PC-9 (cell line): ENCODE measurements at regions not wholly inside any gene's neighbourhood (a gene's known extent, or its start where the extent isn't known, plus 50 kb on each side); places are given as distances from the start of the nearest gene placed in this dataset.

ENCODE experiments used
- BruUV-seq: library from RNA; stranded (reverse); fragments of 400-500 nt; replicated peaks from 2 replicates; lab custom pipeline; 2021; lab: Mats Ljungman, UMichigan
- CTCF ChIA-PET: fragments of 300-600 bp; sonication (Branson Sonifier 250); formaldehyde crosslinking; loops from one replicate; lab custom pipeline; 2022; ENCODE audit warnings: antibody characterized with exemption; lab: Charles Lee
- POLR2A ChIA-PET: fragments of 300-600 bp; sonication (Branson Sonifier 250); formaldehyde crosslinking; loops from one replicate; lab custom pipeline; 2022; ENCODE audit warnings: antibody characterized with exemption; ENCODE audit not compliant: unreplicated experiment; lab: Charles Lee
- DNase-seq, 2 experiments: peaks; one replicate each; pipeline versions ENCODE4 v3.0.0 to v3.0.0-alpha.2; 2015 to 2022; ENCODE audit warnings: mixed read lengths in 1 of 2
- H2AFZ ChIP-seq: fragments of 200-600 bp; sonication (generic); 2 replicates; pipeline ENCODE4 v1.8.1; 2017; ENCODE audit warnings: antibody characterized with exemption
- H3F3A ChIP-seq: fragments of 200-600 bp; sonication (generic); 2 replicates; pipeline ENCODE4 v1.8.1; 2017; ENCODE audit warnings: antibody characterized with exemption, mild to moderate bottlenecking, low read depth; ENCODE audit not compliant: insufficient read depth
- H3K27ac ChIP-seq: fragments of 200-600 bp; sonication (generic); 2 replicates; pipeline ENCODE4 v1.6.1; 2016; ENCODE audit warnings: mixed run types
- H3K27me3 ChIP-seq: fragments of 200-600 bp; sonication (generic); 2 replicates; pipeline ENCODE4 v1.6.1; 2016; ENCODE audit warnings: low read depth, mixed run types; ENCODE audit not compliant: insufficient read depth
- H3K36me3 ChIP-seq: fragments of 200-600 bp; sonication (generic); 2 replicates; pipeline ENCODE4 v1.6.1; 2016; ENCODE audit warnings: low read depth, mixed run types
- H3K4me1 ChIP-seq: fragments of 200-600 bp; sonication (generic); replicated peaks from 2 replicates; pipeline ENCODE4 v1.6.1; 2016; ENCODE audit warnings: mixed run types; ENCODE audit not compliant: insufficient read depth
- H3K4me2 ChIP-seq: fragments of 200-600 bp; sonication (generic); 2 replicates; pipeline ENCODE4 v1.6.1; 2017; ENCODE audit warnings: mixed run types
- H3K4me3 ChIP-seq: fragments of 200-600 bp; sonication (generic); 2 replicates; pipeline ENCODE4 v1.6.1; 2016; ENCODE audit warnings: mixed run types
- H3K79me2 ChIP-seq: fragments of 200-600 bp; sonication (generic); 2 replicates; pipeline ENCODE4 v1.6.1; 2017; ENCODE audit warnings: low read depth, mixed run types
- H3K9me2 ChIP-seq: fragments of 200-600 bp; sonication (generic); 2 replicates; pipeline ENCODE4 v1.8.1; 2017; ENCODE audit warnings: mild to moderate bottlenecking; ENCODE audit not compliant: insufficient read depth
- H3K9me3 ChIP-seq: fragments of 200-600 bp; sonication (generic); 2 replicates; pipeline ENCODE4 v1.8.1; 2016; ENCODE audit warnings: low read depth; ENCODE audit not compliant: insufficient read depth
- H4K20me1 ChIP-seq: fragments of 200-600 bp; sonication (generic); 2 replicates; pipeline ENCODE4 v1.8.1; 2017; ENCODE audit not compliant: insufficient read depth
- CTCF ChIP-seq: fragments of 200-600 bp; sonication (generic); conservative IDR thresholded peaks from 2 replicates; pipeline ENCODE4 v1.6.1; 2017; ENCODE audit warnings: mixed run types, antibody characterized with exemption, mild to moderate bottlenecking, moderate library complexity
- EZH2 ChIP-seq: fragments of 200-600 bp; sonication (generic); IDR thresholded peaks from 2 replicates; pipeline ENCODE4 v1.8.0; 2017; ENCODE audit warnings: antibody characterized with exemption, low read depth
- intact Hi-C: fragments of 100-400 bp; cut with micrococcal nuclease; formaldehyde crosslinking; loops from one replicate; pipeline ENCODE4 v1.10.0; 2022; ENCODE audit not compliant: unreplicated experiment

GRCh38 chr3:44068753-44069152 lies 172.9 kb upstream of the TOPAZ1 start:
- Histone ChIP-seq H3K27ac (no peak overlapping the region), H3K27me3 (no peaks in the 10 kb centered on the region), H3K36me3 (no peaks in the 10 kb centered on the region), H3K9me2 (no peaks in the 10 kb centered on the region), H3K4me1 (peaks cover 31% of the 10 kb centered on the region), H3K4me3 (no peak overlapping the region), H3K4me2 (peak overlapping the region; percentile 29), H2AFZ (no peak overlapping the region), H3K79me2 (peaks cover 31% of the 10 kb centered on the region), H3K9me3 (no peaks in the 10 kb centered on the region), H3F3A (peaks cover 13% of the 10 kb centered on the region), H4K20me1 (peaks cover 6% of the 10 kb centered on the region; the same call in 1 of the 2 replicates)
- TF ChIP-seq CTCF (no peak), EZH2 (no peak)
- intact Hi-C loops: no loop called here
- BruUV-seq: no TSS peak
- peak in 1 of 2 experiments; percentile 62 for DNase-seq
- ChIA-PET POLR2A (no interaction called here), CTCF (no interaction called here)

- intact Hi-C loops: no loop called here
- ChIA-PET POLR2A (interaction anchor here (0.6 kb wide), 1 partner anchor 310 kb away, joined by 4 read pairs; no protein-coding TSS in a partner anchor), CTCF (no interaction called here)
- Histone ChIP-seq H3K79me2 (peaks cover 33% of the 10 kb centered on the region), H2AFZ (no peak overlapping the region), H4K20me1 (peaks cover 8% of the 10 kb centered on the region; the same call in 1 of the 2 replicates), H3K27ac (no peak overlapping the region), H3K9me3 (no peaks in the 10 kb centered on the region), H3K9me2 (no peaks in the 10 kb centered on the region), H3K4me3 (no peak overlapping the region), H3F3A (peaks cover 13% of the 10 kb centered on the region), H3K4me2 (peak overlapping the region; percentile 29), H3K4me1 (peaks cover 36% of the 10 kb centered on the region), H3K27me3 (no peaks in the 10 kb centered on the region), H3K36me3 (no peaks in the 10 kb centered on the region)
- DNase-seq: peak in 1 of 2 experiments; percentile 74
- BruUV-seq: no TSS peak
- no peak for TF ChIP-seq EZH2
- no peak for TF ChIP-seq CTCF
Measured at GRCh38 chr3:44069276-44069675, 172.4 kb upstream of the TOPAZ1 start.

- POLR2A ChIA-PET: no interaction called here
- no peaks in the 10 kb centered on the region for H3K9me2 ChIP-seq
- CTCF ChIA-PET: no interaction called here
- H3K4me1 ChIP-seq: peaks cover 39% of the 10 kb centered on the region
- no peak for DNase-seq
- no peaks in the 10 kb centered on the region for H3K36me3 ChIP-seq
- no peak for TF ChIP-seq CTCF
- no peak for TF ChIP-seq EZH2
- BruUV-seq: no TSS peak
- intact Hi-C loops: no loop called here
- no peak overlapping the region for H3K4me2 ChIP-seq
- no peak overlapping the region for H2AFZ ChIP-seq
- H3K79me2 ChIP-seq: peaks cover 39% of the 10 kb centered on the region
- H3K27ac ChIP-seq: no peak overlapping the region
- no peak overlapping the region for H3K4me3 ChIP-seq
- H3K9me3 ChIP-seq: no peaks in the 10 kb centered on the region
- H3K27me3 ChIP-seq: no peaks in the 10 kb centered on the region
- H4K20me1 ChIP-seq: peaks cover 4% of the 10 kb centered on the region; the same call in 1 of the 2 replicates
- peaks cover 17% of the 10 kb centered on the region for H3F3A ChIP-seq
Measured at GRCh38 chr3:44070841-44071546, 170.7 kb upstream of the TOPAZ1 start.
